ENCODE measurements at regions not wholly inside any gene's neighbourhood (a gene's known extent, or its start where the extent isn't known, plus 50 kb on each side); places are given as distances from the start of the nearest gene placed in this dataset.

DNA sequence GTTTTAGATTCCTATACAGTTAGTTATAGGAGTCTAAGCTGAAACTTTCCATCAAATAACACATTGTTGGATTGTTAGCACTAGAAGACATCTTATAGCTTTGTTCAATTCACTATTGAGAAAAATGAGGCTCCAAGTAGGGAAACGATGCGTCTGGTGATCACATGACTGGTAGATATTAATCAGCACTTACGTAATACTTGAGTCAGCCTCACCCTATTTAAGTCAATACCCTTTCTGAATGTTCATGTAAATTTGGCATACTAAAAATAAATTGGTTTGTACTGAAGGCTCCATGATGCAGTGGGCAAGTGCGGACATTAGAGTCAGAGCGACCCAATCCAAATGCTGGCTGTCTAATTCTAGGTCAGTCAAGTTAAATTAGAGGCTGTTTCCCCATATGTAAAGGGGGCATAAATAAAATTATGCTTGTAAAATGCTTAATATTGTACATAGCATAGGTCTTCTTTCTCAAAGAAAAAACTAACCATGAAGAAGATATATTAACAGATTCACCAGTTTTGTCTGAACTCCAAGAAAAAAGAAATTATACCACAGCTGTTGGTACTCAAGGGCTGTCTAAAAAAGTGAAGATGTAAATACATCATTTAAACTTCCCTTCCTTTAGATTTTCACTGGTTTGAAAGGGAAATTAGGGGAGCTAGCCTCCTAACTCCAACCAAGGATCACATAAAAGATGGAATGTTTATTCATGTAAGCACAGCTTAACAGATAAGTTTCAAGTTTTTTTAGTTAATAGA lies 406.6 kb upstream of the TLE4 start (continued):
- no peak for TF ChIP-seq CREB1 (IDR thresholded peaks at IDR 0.05)
- TF ChIP-seq SIN3A (conservative IDR thresholded peaks at IDR 0.05 in 1 of 2, IDR thresholded peaks at IDR 0.05 in 1 of 2; ENCODE audit: low read depth in 1 of 2, low read length in 2 of 2): no peak
- TF ChIP-seq CHD1 (IDR thresholded peaks at IDR 0.05; ENCODE audit: low read depth, low read length): no peak
- TF ChIP-seq HDAC6 (IDR thresholded peaks at IDR 0.05; ENCODE audit: low read depth, low read length): no peak
